Mesodermal cell (in vitro differentiated cells): ENCODE measurements at regions not wholly inside any gene's neighbourhood (a gene's known extent, or its start where the extent isn't known, plus 50 kb on each side); places are given as distances from the start of the nearest gene placed in this dataset.
"Not testable (repeated sequence)": the region's sequence is repeated elsewhere in the genome, so short reads cannot be mapped to it uniquely, and the experiment has no call there.

ENCODE experiments used
- H3K27ac ChIP-seq: 2 replicates; pipeline ENCODE4 v1.7.0; 2013; ENCODE audit warnings: mild to moderate bottlenecking, low read depth, low read length, moderate library complexity; ENCODE audit not compliant: severe bottlenecking
- H3K36me3 ChIP-seq: 2 replicates; pipeline ENCODE4 v1.7.1; 2013; ENCODE audit warnings: mild to moderate bottlenecking, low read length, moderate library complexity; ENCODE audit not compliant: control insufficient read depth, insufficient read depth
- H3K4me1 ChIP-seq: one replicate; pipeline ENCODE4 v1.7.1; 2013; ENCODE audit warnings: mild to moderate bottlenecking, low read length; ENCODE audit not compliant: insufficient read depth, control insufficient read depth, poor library complexity, severe bottlenecking
- H3K4me3 ChIP-seq: 2 replicates; pipeline ENCODE4 v1.7.0; 2013; ENCODE audit warnings: low read length, control low read depth, mild to moderate bottlenecking; ENCODE audit not compliant: insufficient read depth, poor library complexity, severe bottlenecking; ENCODE audit errors: extremely low read depth
- H3K9me3 ChIP-seq: 2 replicates; pipeline ENCODE4 v1.7.1; 2013; ENCODE audit warnings: mild to moderate bottlenecking, low read length, moderate library complexity; ENCODE audit not compliant: control insufficient read depth
- WGBS, 2 experiments: methylation state at CpG; one replicate each; pipeline ENCODE4 v1.1.5; 2013; ENCODE audit warnings: missing lambda C conversion rate in 2 of 2; ENCODE audit not compliant: insufficient coverage in 2 of 2; 5-methylcytosine and 5-hydroxymethylcytosine counted together

DNA sequence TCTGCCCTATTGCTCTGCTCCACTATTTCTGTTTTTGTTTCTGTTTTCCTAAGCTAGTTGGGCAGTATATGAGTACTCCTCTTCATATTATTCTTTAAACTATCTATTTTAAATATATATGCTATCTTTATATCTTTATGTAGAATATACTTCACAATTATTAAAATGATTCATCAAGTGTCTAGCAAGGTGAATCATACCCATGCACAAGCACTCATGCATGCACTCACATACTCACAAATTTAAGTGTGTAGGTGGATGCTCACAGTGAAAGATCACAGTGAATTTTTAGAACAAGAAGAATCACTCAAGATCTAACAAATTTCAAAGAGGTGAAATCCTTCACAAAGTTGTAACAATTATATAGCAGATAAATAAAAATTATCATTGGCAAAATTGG, 435.6 kb upstream of the SLITRK5 start:
- no peaks in the 10 kb centered on the region for H3K9me3 ChIP-seq
- H3K4me1 ChIP-seq: no peaks in the 10 kb centered on the region

DNA sequence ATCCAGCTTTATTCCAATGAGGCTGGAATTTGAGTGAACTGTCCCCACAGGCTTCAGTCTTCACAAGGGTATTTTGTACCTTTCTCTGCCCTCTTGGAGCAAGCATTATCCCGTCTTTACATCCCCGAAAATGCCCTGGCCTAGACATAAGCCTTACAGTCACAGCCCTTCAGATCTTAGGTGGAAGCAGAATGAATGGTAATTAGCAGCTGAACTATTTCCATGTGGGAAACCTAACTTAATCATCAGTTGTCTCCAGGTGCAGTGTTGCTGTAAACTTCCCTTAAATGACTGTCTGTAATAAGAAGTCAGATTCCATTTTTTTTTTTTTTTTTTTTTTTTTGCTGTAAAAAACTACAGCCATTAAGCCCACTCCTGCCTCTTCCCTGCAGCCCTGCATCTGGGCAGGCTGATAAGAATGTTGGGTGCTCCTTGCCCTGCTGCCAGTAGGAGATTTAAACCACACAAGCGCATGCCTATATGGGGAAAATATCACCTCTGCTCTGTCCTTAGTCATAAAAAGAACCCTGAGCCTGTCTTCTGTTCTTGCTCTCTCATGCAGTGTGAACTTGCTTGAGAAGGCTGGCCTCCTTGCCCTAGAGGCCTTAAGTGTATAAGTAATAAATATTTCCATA, 426.8 kb upstream of the SLITRK5 start:
- Histone ChIP-seq H3K4me1 (no peaks in the 10 kb centered on the region), H3K9me3 (no peaks in the 10 kb centered on the region), H3K27ac (no peak overlapping the region), H3K4me3 (no peak overlapping the region), H3K36me3 (no peaks in the 10 kb centered on the region)
- WGBS, 2 experiments: 100% methylated on average over 2 of the region's 3 CpGs; no CpG with 5 or more reads in 1 of the 2 experiments

More for the DNA sequence above, 435.6 kb upstream of the SLITRK5 start:
- Histone ChIP-seq H3K4me3 (no peak overlapping the region), H3K27ac (no peak overlapping the region), H3K36me3 (no peaks in the 10 kb centered on the region)

GRCh38 chr13:87249847-87250246, 421.3 kb upstream of the SLITRK5 start:
- 74 to 86% methylated on average over 4 of the region's 8 CpGs for WGBS, 2 experiments
- not testable (repeated sequence) for H3K27ac ChIP-seq, H3K4me1 ChIP-seq, H3K4me3 ChIP-seq, H3K36me3 ChIP-seq, H3K9me3 ChIP-seq

DNA sequence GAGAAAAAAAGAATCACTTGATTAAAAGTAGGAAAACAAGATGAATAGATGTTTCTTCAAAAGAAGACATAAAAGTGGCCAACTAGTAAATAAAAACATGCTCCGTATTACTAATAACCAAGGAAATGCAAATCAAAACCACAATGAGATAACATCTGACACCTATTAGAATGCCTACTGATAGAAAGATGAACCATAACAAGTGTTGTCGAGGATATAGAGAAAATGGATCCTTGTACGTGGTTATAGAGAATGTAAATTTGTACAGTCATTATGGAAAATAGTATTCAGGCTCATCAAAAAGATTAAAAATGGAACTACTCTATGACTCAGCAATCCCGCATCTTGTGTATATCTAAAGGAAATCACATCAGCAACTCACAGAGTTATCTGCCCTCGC, 415.8 kb upstream of the SLITRK5 start:
- whole genome bisulfite sequencing, 2 experiments: 100% methylated on average over 1 of the region's 5 CpGs; no CpG with 5 or more reads in 1 of the 2 experiments
- H3K4me1 ChIP-seq: no peaks in the 10 kb centered on the region

DNA sequence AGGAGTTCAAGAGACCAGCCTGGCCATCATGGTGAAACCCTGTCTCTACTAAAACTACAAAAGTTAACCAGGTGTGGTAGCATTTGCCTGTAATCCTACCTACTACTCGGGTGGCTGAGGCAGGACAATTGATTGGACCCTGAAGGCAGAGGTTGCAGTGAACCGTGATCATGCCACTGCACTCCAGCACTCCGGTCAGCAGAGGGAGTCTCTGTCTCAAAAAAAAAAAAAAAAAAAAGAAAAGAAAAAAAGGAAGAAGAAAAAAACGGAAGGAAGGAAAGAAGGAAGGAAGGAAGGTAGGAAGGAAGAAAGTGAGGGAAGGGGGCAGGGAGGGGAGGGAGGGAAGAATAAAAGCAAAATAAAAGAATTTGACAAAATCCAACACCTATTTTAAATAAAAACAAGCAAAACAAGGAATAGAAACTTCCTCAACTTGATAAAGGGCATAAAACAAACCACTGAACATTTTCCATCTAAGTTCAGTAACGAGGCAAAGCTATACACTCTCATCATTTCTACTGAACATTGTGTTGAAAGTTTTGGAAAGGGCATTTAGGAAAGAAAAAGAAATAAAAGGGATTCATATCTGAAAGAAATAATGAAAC, 411.6 kb upstream of the SLITRK5 start:
- H3K36me3 ChIP-seq: no peaks in the 10 kb centered on the region
- no peak overlapping the region for H3K27ac ChIP-seq
- 11 to 14% methylated on average over 1 to 2 of the region's 5 CpGs for WGBS, 2 experiments
- no peak overlapping the region for H3K4me3 ChIP-seq
- no peaks in the 10 kb centered on the region for H3K9me3 ChIP-seq
- no peaks in the 10 kb centered on the region for H3K4me1 ChIP-seq

More for the DNA sequence above, 415.8 kb upstream of the SLITRK5 start:
- no peaks in the 10 kb centered on the region for H3K36me3 ChIP-seq
- no peak overlapping the region for H3K27ac ChIP-seq
- H3K9me3 ChIP-seq: no peaks in the 10 kb centered on the region
- no peak overlapping the region for H3K4me3 ChIP-seq

- H3K4me1 ChIP-seq: no peaks in the 10 kb centered on the region
- WGBS, 2 experiments: no CpG with 5 or more reads among the region's 1 CpG
- H3K4me3 ChIP-seq: no peak overlapping the region
- H3K36me3 ChIP-seq: no peaks in the 10 kb centered on the region
- no peak overlapping the region for H3K27ac ChIP-seq
- H3K9me3 ChIP-seq: no peaks in the 10 kb centered on the region
Observed at GRCh38 chr13:87274209-87274819, 396.9 kb upstream of the SLITRK5 start.

GRCh38 chr13:87280139-87280538, 391.0 kb upstream of the SLITRK5 start:
- WGBS, 2 experiments: 80% methylated on average over 1 of the region's 4 CpGs; no CpG with 5 or more reads in 1 of the 2 experiments
- peaks cover 3% of the 10 kb centered on the region for H3K4me1 ChIP-seq

DNA sequence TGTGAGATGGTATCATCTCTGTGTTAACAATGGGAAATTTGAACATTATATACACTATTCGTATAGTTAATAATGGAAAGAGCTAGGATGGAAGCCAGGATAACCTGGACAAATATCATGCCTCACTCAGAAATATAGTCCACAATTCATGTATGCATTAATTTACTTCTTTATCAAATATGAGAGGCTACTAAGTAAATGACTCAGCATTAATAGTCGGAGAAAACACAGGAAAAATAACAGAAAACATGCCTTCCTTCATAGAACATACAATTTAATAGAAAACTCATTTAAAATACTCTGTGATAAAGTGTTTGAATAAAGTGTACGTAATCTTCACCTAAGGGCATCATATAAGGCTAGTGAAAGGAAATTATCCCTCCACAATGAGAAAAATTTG, 383.4 kb upstream of the SLITRK5 start:
- Histone ChIP-seq H3K4me3 (no peak overlapping the region), H3K27ac (no peak overlapping the region), H3K36me3 (no peaks in the 10 kb centered on the region), H3K4me1 (no peaks in the 10 kb centered on the region), H3K9me3 (no peaks in the 10 kb centered on the region)
- WGBS, 2 experiments: no CpG with 5 or more reads among the region's 3 CpGs

More at GRCh38 chr13:87280139-87280538, 391.0 kb upstream of the SLITRK5 start:
- Histone ChIP-seq H3K36me3 (no peaks in the 10 kb centered on the region), H3K9me3 (no peaks in the 10 kb centered on the region), H3K27ac (no peak overlapping the region), H3K4me3 (no peak overlapping the region)

- peaks cover 5% of the 10 kb centered on the region for H3K4me1 ChIP-seq
Observed at GRCh38 chr13:87295636-87296035, 375.5 kb upstream of the SLITRK5 start.

DNA sequence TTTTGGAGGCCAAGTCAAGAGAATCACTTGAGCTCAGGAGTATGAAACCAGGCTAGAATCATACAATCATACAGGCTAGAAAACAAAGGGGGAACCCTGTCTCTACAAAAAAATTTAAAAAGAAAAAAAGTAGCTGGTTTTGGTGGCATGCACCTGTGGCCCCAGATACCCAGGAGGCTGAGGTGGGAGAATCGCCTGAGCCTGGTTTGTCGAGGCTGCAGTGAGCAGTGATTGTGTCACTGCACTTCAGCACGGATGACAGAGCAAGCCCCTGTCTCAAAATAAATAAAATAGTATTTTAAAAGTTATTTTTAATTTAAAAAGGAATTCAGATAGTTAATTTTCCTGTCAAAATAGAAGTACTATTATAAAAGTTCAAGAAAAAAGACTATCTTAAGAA, 369.1 kb upstream of the SLITRK5 start:
- no CpG with 5 or more reads among the region's 3 CpGs for WGBS, 2 experiments

More at GRCh38 chr13:87295636-87296035, 375.5 kb upstream of the SLITRK5 start:
- Histone ChIP-seq H3K27ac (no peak overlapping the region), H3K36me3 (no peaks in the 10 kb centered on the region), H3K4me3 (no peak overlapping the region), H3K9me3 (no peaks in the 10 kb centered on the region)

GRCh38 chr13:87302931-87303330, 368.2 kb upstream of the SLITRK5 start:
- Histone ChIP-seq H3K4me3 (no peak overlapping the region), H3K9me3 (no peaks in the 10 kb centered on the region), H3K27ac (no peak overlapping the region), H3K4me1 (no peaks in the 10 kb centered on the region), H3K36me3 (no peaks in the 10 kb centered on the region)
- WGBS, 2 experiments: no CpG with 5 or more reads among the region's 1 CpG

More for the DNA sequence above, 369.1 kb upstream of the SLITRK5 start:
- Histone ChIP-seq H3K27ac (no peak overlapping the region), H3K4me1 (no peaks in the 10 kb centered on the region), H3K4me3 (no peak overlapping the region), H3K9me3 (no peaks in the 10 kb centered on the region), H3K36me3 (no peaks in the 10 kb centered on the region)
